OCI-LY1 (cell line): ENCODE measurements at regions not wholly inside any gene's neighbourhood (a gene's known extent, or its start where the extent isn't known, plus 50 kb on each side); places are given as distances from the start of the nearest gene placed in this dataset.

Experiments
- H2AFZ ChIP-seq: fragments of 200-600 bp; sonication (generic), shearing (Covaris generic); 2 replicates; pipeline ENCODE4 v1.6.0; 2014; ENCODE audit warnings: antibody characterized with exemption, mild to moderate bottlenecking, low read length
- H3F3A ChIP-seq: fragments of 200-600 bp; sonication (generic), shearing (Covaris generic); 2 replicates; pipeline ENCODE4 v1.6.0; 2014; ENCODE audit warnings: mild to moderate bottlenecking, antibody characterized with exemption, low read length, moderate library complexity; ENCODE audit not compliant: insufficient read depth
- H3K27ac ChIP-seq: fragments of 200-600 bp; sonication (generic); 2 replicates; pipeline ENCODE4 v1.5.1; 2014; ENCODE audit warnings: low read length, mixed run types, mild to moderate bottlenecking, low read depth; ENCODE audit not compliant: poor library complexity, severe bottlenecking
- H3K27me3 ChIP-seq: fragments of 200-600 bp; sonication (generic); 2 replicates; pipeline ENCODE4 v1.6.0; 2014; ENCODE audit warnings: antibody characterized with exemption, mild to moderate bottlenecking, low read length, moderate library complexity; ENCODE audit not compliant: insufficient read depth
- H3K36me3 ChIP-seq: fragments of 200-600 bp; sonication (generic); 2 replicates; pipeline ENCODE4 v1.6.1; 2014; ENCODE audit warnings: mild to moderate bottlenecking, antibody characterized with exemption, low read length, moderate library complexity, mixed read lengths; ENCODE audit not compliant: insufficient read depth
- H3K4me1 ChIP-seq: fragments of 200-600 bp; sonication (generic); 2 replicates; pipeline ENCODE4 v1.5.1; 2014; ENCODE audit warnings: mild to moderate bottlenecking, low read length, moderate library complexity; ENCODE audit not compliant: insufficient read depth, severe bottlenecking
- H3K4me2 ChIP-seq: fragments of 200-600 bp; sonication (generic), shearing (Covaris generic); 2 replicates; pipeline ENCODE4 v1.6.1; 2014; ENCODE audit warnings: low read length
- H3K4me3 ChIP-seq: fragments of 200-600 bp; sonication (generic); 2 replicates; pipeline ENCODE4 v1.5.1; 2014; ENCODE audit warnings: low read length, low read depth, mild to moderate bottlenecking, mixed read lengths; ENCODE audit not compliant: poor library complexity, severe bottlenecking
- H3K79me2 ChIP-seq: fragments of 200-600 bp; shearing (Covaris generic); 2 replicates; pipeline ENCODE4 v1.6.1; 2016; ENCODE audit warnings: mixed run types, low read length, mixed read lengths; ENCODE audit not compliant: insufficient read depth
- H3K9ac ChIP-seq: fragments of 200-600 bp; sonication (generic), shearing (Covaris generic); 2 replicates; pipeline ENCODE4 v1.6.1; 2014; ENCODE audit warnings: mild to moderate bottlenecking, low read length, mixed read lengths
- H3K9me2 ChIP-seq: fragments of 200-600 bp; sonication (generic), shearing (Covaris generic); 2 replicates; pipeline ENCODE4 v1.6.1; 2014; ENCODE audit warnings: low read depth, mild to moderate bottlenecking, low read length, mixed read lengths
- H3K9me3 ChIP-seq: fragments of 200-600 bp; shearing (Covaris generic); 2 replicates; pipeline ENCODE4 v1.6.1; 2014; ENCODE audit warnings: low read length, mixed read lengths
- H4K20me1 ChIP-seq: fragments of 200-600 bp; sonication (generic), shearing (Covaris generic); 2 replicates; pipeline ENCODE4 v1.6.0; 2016; ENCODE audit warnings: mild to moderate bottlenecking, low read length; ENCODE audit not compliant: insufficient read depth
- EZH2 ChIP-seq: fragments of 200-600 bp; sonication (generic), shearing (Covaris generic); IDR thresholded peaks from 2 replicates; pipeline ENCODE4 v1.8.0; 2017; ENCODE audit warnings: borderline replicate concordance, mixed run types, mild to moderate bottlenecking, antibody characterized with exemption, low read length, moderate library complexity, mixed read lengths
- TF ChIP-seq, protein P1 (sequence below): fragments of 200-600 bp; sonication (generic), shearing (Covaris generic); IDR thresholded peaks from 2 replicates; pipeline ENCODE4 v1.5.1; 2017; ENCODE audit warnings: mild to moderate bottlenecking, antibody characterized with exemption, low read length, moderate library complexity, mixed read lengths

GRCh38 chr21:39084979-39085729, 98.1 kb downstream of the PSMG1 start:
- Histone ChIP-seq H3K9me2 (no peaks in the 10 kb centered on the region), H3K4me1 (peaks cover 8% of the 10 kb centered on the region), H3K9me3 (no peaks in the 10 kb centered on the region), H3K4me2 (no peak overlapping the region), H3K9ac (no peak overlapping the region), H3F3A (no peaks in the 10 kb centered on the region), H3K36me3 (no peaks in the 10 kb centered on the region), H3K79me2 (no peaks in the 10 kb centered on the region), H4K20me1 (no peaks in the 10 kb centered on the region), H3K27ac (no peak overlapping the region), H2AFZ (no peak overlapping the region), H3K4me3 (no peak overlapping the region), H3K27me3 (no peaks in the 10 kb centered on the region)
- TF ChIP-seq, protein P1, sequence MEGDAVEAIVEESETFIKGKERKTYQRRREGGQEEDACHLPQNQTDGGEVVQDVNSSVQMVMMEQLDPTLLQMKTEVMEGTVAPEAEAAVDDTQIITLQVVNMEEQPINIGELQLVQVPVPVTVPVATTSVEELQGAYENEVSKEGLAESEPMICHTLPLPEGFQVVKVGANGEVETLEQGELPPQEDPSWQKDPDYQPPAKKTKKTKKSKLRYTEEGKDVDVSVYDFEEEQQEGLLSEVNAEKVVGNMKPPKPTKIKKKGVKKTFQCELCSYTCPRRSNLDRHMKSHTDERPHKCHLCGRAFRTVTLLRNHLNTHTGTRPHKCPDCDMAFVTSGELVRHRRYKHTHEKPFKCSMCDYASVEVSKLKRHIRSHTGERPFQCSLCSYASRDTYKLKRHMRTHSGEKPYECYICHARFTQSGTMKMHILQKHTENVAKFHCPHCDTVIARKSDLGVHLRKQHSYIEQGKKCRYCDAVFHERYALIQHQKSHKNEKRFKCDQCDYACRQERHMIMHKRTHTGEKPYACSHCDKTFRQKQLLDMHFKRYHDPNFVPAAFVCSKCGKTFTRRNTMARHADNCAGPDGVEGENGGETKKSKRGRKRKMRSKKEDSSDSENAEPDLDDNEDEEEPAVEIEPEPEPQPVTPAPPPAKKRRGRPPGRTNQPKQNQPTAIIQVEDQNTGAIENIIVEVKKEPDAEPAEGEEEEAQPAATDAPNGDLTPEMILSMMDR, result no peak
- TF ChIP-seq EZH2, result no peak

DNA sequence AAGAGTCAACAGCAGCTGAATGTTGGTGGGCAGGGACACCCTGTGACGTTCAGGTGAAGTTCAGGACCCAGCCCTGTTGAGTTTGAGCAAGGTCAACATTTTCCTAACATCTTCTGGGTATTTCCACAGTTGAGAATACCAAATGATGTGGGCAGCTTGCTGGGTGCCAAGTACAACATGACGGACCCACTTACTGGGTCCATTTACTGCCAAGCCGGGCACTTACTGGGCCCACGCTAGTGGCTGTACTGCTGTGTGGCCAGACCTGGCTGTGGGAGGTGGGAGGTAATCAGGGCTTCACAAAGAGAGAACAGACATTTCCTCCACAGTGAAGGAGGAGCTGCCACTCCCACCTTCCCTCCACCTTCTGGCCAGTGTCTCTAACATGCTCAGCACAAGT, 99.2 kb downstream of the PSMG1 start:
- Histone ChIP-seq H3K27ac (no peak overlapping the region), H3K9ac (no peak overlapping the region), H3K4me1 (peaks cover 8% of the 10 kb centered on the region), H3F3A (no peaks in the 10 kb centered on the region), H4K20me1 (no peaks in the 10 kb centered on the region), H3K9me2 (no peaks in the 10 kb centered on the region), H3K36me3 (no peaks in the 10 kb centered on the region), H3K79me2 (no peaks in the 10 kb centered on the region), H3K4me3 (no peak overlapping the region), H3K27me3 (no peaks in the 10 kb centered on the region), H2AFZ (no peak overlapping the region), H3K4me2 (no peak overlapping the region), H3K9me3 (no peaks in the 10 kb centered on the region)
- TF ChIP-seq EZH2, result no peak
- TF ChIP-seq, protein P1, result no peak

DNA sequence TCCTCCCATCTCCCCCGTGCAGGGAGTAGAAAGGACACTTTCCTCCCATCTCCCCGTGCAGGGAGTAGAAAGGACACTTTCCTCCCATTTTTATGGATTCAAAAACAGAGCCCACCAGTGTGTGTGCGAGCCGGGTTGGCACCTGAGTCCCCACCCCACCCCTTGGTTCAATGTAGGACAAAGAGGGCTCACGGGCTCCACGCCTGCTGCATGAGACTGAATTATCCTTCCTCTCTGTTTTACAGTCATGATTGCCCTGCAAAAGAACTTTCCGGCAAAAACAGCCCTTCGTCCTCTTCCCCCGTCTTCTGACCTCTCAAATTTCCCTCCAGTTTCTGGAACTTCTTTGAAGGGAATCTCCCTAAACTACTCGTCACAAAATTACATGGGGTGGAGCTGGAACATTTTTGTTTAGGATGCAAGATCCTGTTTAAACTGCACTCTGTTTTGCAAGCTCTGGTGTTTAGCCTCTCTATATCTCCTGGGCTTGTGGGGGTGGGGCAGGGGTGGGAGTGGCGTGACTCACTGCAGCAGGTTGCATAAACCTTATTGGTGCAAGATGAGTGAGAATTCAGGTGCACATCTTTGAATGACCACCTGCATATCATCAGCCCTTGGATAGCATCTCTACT, 99.8 kb downstream of the PSMG1 start:
- Histone ChIP-seq H3K9ac (no peak overlapping the region), H2AFZ (no peak overlapping the region), H3K79me2 (no peaks in the 10 kb centered on the region), H3K9me2 (no peaks in the 10 kb centered on the region), H3K4me2 (no peak overlapping the region), H3K27me3 (no peaks in the 10 kb centered on the region), H3K9me3 (no peaks in the 10 kb centered on the region), H3F3A (no peaks in the 10 kb centered on the region), H3K4me3 (no peak overlapping the region), H3K36me3 (no peaks in the 10 kb centered on the region), H3K27ac (no peak overlapping the region), H4K20me1 (no peaks in the 10 kb centered on the region), H3K4me1 (peaks cover 8% of the 10 kb centered on the region)
- TF ChIP-seq, protein P1, result no peak
- no peak for TF ChIP-seq EZH2
